Stimulated activated memory B cell treated with anti-CD40 and anti-IgM and Interleukin-4, amounts not matched to agents 10 μg/mL and 1 μg/mL and 100 μg/mL, for 72 hours (primary cell): ENCODE measurements at regions not wholly inside any gene's neighbourhood (a gene's known extent, or its start where the extent isn't known, plus 50 kb on each side); places are given as distances from the start of the nearest gene placed in this dataset.

Experiments
- ATAC-seq: fragments of 150-1000 bp; cut with Tn5 transposase; 2 replicates; pipeline ENCODE4 v1.10.0; 2021
- H3K27ac Mint-ChIP-seq: one replicate; pipeline ENCODE4 v1.8.0; 2022; ENCODE audit warnings: mild to moderate bottlenecking, mixed read lengths
- H3K27me3 Mint-ChIP-seq: one replicate; pipeline ENCODE4 v1.8.0; 2022; ENCODE audit warnings: mixed read lengths
- H3K36me3 Mint-ChIP-seq: one replicate; pipeline ENCODE4 v1.8.0; 2022; ENCODE audit warnings: mixed read lengths
- H3K4me1 Mint-ChIP-seq: one replicate; pipeline ENCODE4 v1.8.0; 2022; ENCODE audit warnings: mixed read lengths
- H3K4me3 Mint-ChIP-seq: one replicate; pipeline ENCODE4 v1.8.0; 2022; ENCODE audit warnings: mild to moderate bottlenecking, moderate library complexity, mixed read lengths
- H3K9me3 Mint-ChIP-seq: one replicate; pipeline ENCODE4 v1.8.0; 2022; ENCODE audit warnings: mixed read lengths

DNA sequence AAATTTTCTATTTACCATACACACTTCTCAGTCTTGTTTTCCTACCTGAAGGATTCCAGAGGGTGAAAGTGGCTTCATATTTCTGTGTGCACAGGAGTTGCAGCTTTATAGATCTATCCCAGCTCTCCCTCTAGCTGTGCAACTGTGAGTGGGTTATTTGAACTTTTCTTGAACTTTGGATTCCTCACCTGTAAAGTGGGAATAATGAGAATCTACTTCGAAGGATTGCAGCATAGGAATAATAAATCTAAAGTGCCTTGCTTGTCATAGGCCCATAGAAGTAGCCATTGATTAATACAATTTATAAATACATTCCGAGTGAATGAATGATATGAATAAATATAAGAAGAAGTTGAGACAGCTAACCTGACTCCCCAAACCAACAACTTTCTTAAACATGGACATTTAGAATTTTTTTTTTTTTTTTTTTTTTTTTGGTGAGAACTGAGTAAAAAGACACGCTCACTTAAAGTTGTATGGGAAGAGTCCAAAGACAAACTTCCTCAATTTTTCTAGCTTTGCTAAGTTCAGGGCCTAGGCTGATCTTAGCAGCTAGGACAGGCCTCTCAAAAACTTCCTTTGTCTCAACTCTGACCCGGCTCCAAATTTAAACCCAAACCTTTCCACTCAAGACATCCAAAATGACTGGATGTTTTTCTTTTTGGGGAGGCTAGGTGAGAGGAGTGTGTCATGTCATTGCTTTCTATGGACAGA is 203.3 kb upstream of the FBXO11 start:
- no peaks in the 10 kb centered on the region for H3K36me3 Mint-ChIP-seq
- no peak for ATAC-seq
- H3K27ac Mint-ChIP-seq, result no peak overlapping the region
- H3K4me3 Mint-ChIP-seq, result no peak overlapping the region
- H3K4me1 Mint-ChIP-seq, result peaks cover 40% of the 10 kb centered on the region
- no peaks in the 10 kb centered on the region for H3K9me3 Mint-ChIP-seq
- H3K27me3 Mint-ChIP-seq, result no peaks in the 10 kb centered on the region

DNA sequence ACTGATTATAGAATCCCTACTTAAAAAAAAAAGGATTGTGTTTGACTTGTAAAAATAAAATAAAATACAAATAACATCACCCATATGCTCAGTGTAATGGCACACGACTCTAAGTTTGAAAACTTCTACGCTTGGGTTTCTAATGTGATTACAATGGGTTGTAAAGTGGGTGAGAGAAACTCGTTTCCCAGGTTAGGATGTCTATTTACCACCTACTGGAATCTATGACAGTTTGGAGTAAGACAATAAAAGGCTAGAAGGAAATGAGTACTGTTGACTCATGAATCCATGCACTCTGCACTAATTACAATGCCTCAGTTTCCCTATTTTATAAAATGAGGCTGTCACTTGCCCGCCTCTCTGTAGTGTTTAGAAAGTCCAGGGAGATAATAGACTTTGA is 204.0 kb upstream of the FOXN2 start:
- no peak for ATAC-seq
- no peaks in the 10 kb centered on the region for H3K27me3 Mint-ChIP-seq
- no peaks in the 10 kb centered on the region for H3K36me3 Mint-ChIP-seq
- H3K9me3 Mint-ChIP-seq, result no peaks in the 10 kb centered on the region
- H3K27ac Mint-ChIP-seq, result no peak overlapping the region
- H3K4me3 Mint-ChIP-seq, result no peak overlapping the region
- H3K4me1 Mint-ChIP-seq, result peaks cover 40% of the 10 kb centered on the region

DNA sequence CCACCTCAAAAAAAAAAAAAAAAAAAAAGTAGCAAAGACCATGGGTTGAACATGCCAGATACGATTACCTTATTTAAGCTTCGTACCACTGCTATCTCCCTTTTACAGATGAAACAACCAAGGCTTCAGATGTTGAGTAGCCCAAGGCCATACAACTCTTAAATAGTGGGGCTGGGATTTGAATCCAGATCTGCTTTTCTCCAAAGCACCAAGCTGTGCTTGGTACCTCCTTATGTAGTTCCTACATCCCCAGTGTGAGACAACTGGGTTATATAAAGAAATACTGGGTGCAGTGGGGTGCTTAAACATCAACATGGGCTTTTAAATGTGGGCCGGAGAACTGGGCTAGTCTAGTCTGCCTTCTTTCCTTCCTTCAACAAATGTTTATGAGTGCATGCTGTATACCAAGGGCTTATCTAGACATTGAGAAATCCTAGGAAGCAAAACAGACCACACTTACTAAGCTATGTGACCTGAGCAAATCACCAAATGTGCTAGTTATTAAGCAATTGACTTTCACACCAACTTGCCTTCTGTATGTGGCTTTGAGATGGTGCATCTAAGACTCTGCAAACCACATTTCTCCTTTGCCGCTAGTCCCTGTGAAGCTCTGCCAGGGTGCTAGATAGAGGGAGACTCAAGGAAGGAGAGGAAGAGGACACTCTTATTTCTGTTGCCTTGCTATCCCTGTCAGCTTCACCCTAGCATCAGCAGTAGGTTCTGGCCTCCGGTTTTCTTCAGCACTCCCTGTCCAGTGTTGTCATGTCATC is 201.4 kb upstream of the FOXN2 start:
- H3K9me3 Mint-ChIP-seq, result no peaks in the 10 kb centered on the region
- H3K27ac Mint-ChIP-seq, result peak overlapping the region; percentile 51
- H3K36me3 Mint-ChIP-seq, result no peaks in the 10 kb centered on the region
- no peak for ATAC-seq
- no peaks in the 10 kb centered on the region for H3K27me3 Mint-ChIP-seq
- peaks cover 33% of the 10 kb centered on the region for H3K4me1 Mint-ChIP-seq
- H3K4me3 Mint-ChIP-seq, result no peak overlapping the region

DNA sequence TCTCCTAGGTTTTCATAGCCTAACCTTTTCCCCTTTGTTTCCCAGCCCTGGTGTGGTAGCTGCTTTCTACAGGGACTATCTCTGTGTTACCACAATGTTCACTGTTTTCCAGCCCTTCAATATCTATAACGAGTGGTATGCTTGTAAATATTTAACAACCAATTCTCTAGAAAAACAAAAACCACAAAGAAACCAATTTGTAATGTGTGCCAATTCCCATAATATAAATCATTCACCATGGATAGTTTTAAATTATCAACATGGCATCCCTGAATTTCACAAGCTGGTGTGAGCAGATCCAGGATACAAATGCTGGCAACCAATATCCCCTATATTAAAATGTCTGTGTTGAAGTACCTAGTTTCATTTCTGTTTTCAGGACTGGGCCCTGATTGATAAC is 200.7 kb upstream of the FOXN2 start:
- Mint-ChIP-seq H3K27me3 (no peaks in the 10 kb centered on the region), H3K4me1 (peaks cover 33% of the 10 kb centered on the region), H3K36me3 (no peaks in the 10 kb centered on the region), H3K27ac (peak overlapping the region; percentile 51), H3K9me3 (no peaks in the 10 kb centered on the region), H3K4me3 (no peak overlapping the region)
- ATAC-seq, result no peak

DNA sequence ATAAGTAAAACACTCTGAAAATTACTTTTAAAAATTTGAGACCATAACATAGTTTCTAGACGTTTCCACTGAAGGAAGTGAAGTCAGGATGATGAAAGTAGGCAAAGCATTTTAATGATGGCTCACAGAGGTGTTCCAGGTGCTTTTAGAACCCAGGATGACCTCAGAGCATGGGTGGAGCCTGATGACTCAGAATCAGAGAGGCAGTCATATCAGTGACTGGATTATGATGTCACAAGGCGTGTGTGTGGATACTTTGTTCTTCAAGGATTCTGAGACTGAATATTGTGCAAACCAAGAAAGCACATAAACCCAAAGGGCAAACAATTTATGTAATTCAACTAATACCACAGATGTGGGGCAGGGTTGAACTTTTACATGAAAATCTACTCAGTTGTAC is 200.2 kb upstream of the FOXN2 start:
- no peaks in the 10 kb centered on the region for H3K9me3 Mint-ChIP-seq
- no peaks in the 10 kb centered on the region for H3K36me3 Mint-ChIP-seq
- ATAC-seq, result peak; percentile 39
- peak overlapping the region; percentile 51 for H3K27ac Mint-ChIP-seq
- H3K4me1 Mint-ChIP-seq, result peaks cover 33% of the 10 kb centered on the region
- no peaks in the 10 kb centered on the region for H3K27me3 Mint-ChIP-seq
- H3K4me3 Mint-ChIP-seq, result no peak overlapping the region

DNA sequence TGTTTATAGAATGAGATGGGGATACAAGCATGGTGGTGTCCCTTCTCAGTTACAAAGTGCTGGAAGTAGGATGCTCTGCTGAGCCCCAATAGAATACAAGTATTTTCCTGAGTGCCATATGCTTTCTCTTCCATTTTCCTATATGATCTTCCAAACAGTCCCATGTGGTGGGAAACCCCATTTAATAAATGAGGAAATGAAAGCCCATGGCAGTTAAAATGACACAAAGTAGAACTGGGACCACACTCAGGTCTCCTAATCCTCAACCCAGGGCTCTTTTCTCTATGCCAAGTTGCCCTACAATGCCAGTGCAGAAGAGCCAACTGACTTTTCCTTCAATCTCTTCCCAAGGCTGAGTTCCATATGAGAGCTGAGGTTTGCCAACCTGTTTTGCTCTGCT is 198.0 kb upstream of the FOXN2 start:
- Mint-ChIP-seq H3K4me1 (peaks cover 27% of the 10 kb centered on the region), H3K27me3 (no peaks in the 10 kb centered on the region)

DNA sequence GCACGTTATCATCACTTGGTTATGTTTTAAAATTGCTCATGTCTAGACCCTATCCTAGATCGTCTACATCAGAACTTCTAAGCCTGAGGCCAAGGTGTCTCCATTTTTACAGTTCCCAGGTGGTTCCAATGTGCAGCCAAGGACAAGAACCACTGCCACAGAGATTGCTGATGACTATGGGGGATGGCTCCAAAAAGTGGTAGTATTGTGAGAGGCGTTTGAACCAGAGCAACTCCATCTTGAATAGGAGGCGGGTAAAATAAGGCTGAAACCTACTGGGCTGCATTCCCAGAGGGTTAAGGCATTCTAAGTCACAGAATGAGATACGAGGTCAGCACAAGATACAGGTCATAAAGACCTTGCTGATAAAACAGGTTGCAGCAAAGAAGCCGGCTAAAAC is 195.6 kb upstream of the FOXN2 start:
- Mint-ChIP-seq H3K4me3 (no peak overlapping the region), H3K4me1 (peaks cover 14% of the 10 kb centered on the region)
- ATAC-seq, result no peak

More for the DNA sequence above, 198.0 kb upstream of the FOXN2 start:
- Mint-ChIP-seq H3K9me3 (no peaks in the 10 kb centered on the region), H3K36me3 (no peaks in the 10 kb centered on the region), H3K4me3 (no peak overlapping the region), H3K27ac (no peak overlapping the region)
- no peak for ATAC-seq

DNA sequence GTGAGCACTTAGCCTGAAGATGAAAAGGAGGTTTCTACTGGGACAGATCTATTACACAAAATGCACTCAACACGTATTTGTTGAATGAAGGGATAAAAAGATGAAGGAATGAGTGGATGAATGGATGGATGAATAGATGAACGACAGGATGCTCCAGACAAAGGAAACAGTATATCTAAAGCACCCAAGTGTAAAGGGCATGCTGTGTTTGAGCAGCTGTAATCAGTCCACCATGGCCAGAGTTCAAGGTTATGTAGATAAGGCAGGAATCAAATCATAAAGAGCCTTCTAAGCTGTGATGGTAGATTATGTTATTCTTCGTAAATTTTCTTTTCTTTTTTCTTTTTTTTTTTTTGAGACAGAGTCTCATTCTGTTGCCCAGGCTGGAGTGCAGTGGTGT is 194.4 kb upstream of the FOXN2 start:
- Mint-ChIP-seq H3K4me3 (no peak overlapping the region), H3K27me3 (no peaks in the 10 kb centered on the region), H3K9me3 (no peaks in the 10 kb centered on the region), H3K36me3 (no peaks in the 10 kb centered on the region), H3K4me1 (peaks cover 8% of the 10 kb centered on the region), H3K27ac (no peak overlapping the region)
- no peak for ATAC-seq

More for the DNA sequence above, 195.6 kb upstream of the FOXN2 start:
- Mint-ChIP-seq H3K27me3 (no peaks in the 10 kb centered on the region), H3K9me3 (no peaks in the 10 kb centered on the region), H3K27ac (no peak overlapping the region), H3K36me3 (no peaks in the 10 kb centered on the region)

DNA sequence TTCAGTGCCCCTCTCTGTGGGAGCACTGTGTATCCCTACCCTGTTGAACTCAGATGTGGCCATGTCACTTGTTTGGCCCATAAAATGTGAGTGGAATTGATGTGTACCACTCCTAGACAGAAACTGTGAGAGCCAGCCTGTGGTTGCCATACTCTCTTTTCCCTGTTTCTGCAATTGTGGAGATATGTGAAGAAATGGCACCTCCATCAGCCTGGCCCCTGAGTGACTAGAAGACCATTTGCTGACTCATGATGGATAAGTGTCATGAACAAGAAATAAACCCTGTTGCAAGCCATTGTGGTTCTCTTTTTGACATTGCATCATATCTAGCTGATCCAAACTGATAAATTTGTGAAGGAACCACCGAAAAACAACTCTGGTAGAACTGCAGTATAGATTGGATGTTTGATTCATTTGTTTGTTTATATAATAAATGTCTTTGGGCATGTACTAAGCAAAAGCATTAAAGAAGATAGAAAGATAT is 193.7 kb upstream of the FOXN2 start:
- no peak overlapping the region for H3K4me3 Mint-ChIP-seq

DNA sequence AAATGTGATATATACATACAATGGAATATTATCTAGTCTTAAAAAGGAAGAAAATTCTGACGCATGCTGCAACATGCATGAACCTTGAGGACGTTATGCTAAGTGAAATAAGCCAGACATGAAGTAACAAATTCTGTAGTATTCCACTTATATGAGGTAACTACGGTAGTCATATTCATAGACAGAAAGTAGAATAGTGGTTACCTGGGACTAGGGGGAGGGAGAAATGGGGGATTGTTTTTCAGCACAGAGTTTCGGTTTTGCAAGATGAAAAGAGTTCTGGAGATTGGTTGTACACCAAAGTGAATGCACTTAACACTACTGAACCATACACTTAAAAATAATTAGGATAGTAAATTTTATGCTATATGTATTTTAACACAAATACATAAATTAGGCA is 192.3 kb upstream of the FOXN2 start:
- no peak overlapping the region for H3K27ac Mint-ChIP-seq
- no peak overlapping the region for H3K4me3 Mint-ChIP-seq
- no peak for ATAC-seq
- H3K4me1 Mint-ChIP-seq, result no peaks in the 10 kb centered on the region
- H3K27me3 Mint-ChIP-seq, result no peaks in the 10 kb centered on the region
- no peaks in the 10 kb centered on the region for H3K36me3 Mint-ChIP-seq
- no peaks in the 10 kb centered on the region for H3K9me3 Mint-ChIP-seq

More for the DNA sequence above, 193.7 kb upstream of the FOXN2 start:
- peaks cover 8% of the 10 kb centered on the region for H3K4me1 Mint-ChIP-seq
- H3K27me3 Mint-ChIP-seq, result no peaks in the 10 kb centered on the region
- H3K9me3 Mint-ChIP-seq, result no peaks in the 10 kb centered on the region
- no peak overlapping the region for H3K27ac Mint-ChIP-seq
- no peaks in the 10 kb centered on the region for H3K36me3 Mint-ChIP-seq
- ATAC-seq, result no peak

DNA sequence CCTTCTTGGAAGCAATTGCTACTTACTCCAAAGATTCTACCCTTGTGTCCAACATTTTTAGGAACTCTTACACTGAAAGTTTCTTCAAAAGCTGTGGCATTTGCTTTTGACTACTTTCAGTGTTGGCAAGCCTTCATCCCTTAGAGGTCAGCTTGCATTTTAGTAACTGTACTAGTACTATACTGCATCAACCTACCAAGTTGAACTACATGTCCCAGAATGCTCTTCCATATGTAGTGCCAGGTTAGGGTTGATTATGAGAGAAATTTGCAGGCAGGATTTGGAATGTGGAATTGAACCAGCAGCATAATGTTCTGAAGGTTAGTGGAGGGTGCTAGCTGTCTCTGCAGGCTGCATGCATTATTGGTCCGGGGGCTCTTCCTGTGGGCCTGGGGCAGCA is 189.9 kb upstream of the FOXN2 start:
- Mint-ChIP-seq H3K27ac (no peak overlapping the region), H3K36me3 (no peaks in the 10 kb centered on the region), H3K27me3 (no peaks in the 10 kb centered on the region), H3K4me1 (no peaks in the 10 kb centered on the region), H3K4me3 (no peak overlapping the region), H3K9me3 (peaks cover 3% of the 10 kb centered on the region)
- ATAC-seq, result no peak

DNA sequence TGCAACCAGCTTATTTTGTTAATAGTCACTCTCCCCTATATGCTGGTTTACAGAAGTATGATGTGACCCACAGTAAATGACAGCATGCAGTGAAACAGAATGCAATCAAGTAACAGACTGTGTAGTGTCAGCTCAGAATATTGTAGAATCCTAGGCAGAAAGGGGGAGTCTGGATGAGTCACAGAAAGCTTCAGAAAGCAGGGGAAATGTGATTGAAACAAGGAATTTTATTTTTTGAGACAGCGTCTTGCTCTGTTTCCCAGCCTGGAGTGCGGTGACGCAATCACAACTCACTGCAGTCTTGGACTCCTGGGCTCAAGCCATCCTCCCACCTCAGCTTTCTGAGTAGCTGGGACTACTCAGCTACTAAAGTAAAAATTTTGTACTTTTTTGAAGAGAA is 188.3 kb upstream of the FOXN2 start:
- Mint-ChIP-seq H3K9me3 (peaks cover 3% of the 10 kb centered on the region), H3K36me3 (no peaks in the 10 kb centered on the region), H3K27ac (no peak overlapping the region), H3K4me1 (no peaks in the 10 kb centered on the region), H3K4me3 (no peak overlapping the region), H3K27me3 (no peaks in the 10 kb centered on the region)
- no peak for ATAC-seq

DNA sequence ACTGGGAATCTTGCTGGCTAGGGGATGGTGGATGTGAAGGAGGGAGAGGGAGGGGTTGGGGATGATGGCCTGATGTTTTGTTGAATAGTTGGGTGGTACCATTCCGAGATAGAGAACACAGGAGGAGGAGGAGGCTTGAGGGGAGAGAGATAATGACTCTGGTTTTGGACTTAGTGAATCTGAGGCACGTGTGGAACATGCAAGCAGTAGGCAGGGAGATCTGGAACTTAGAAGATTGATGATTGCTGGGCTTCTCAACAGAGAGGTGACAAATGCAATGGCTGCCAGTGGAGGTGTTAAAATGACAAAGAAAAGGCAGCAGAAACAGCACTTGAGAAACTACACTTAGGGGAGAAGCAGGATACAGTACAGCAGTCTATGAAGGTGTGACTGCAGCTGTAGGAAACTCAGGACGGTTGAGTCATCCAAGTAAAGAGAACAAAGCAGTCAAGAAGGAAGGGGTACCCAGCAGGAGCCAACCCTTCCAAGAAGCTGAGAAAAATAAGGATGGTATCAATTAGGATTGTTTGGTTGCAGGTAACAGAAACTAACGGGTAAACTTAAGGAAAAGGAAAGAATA is 186.8 kb upstream of the FOXN2 start:
- no peak overlapping the region for H3K4me3 Mint-ChIP-seq
- no peaks in the 10 kb centered on the region for H3K36me3 Mint-ChIP-seq
- H3K27ac Mint-ChIP-seq, result no peak overlapping the region
- peaks cover 3% of the 10 kb centered on the region for H3K9me3 Mint-ChIP-seq
- H3K4me1 Mint-ChIP-seq, result no peaks in the 10 kb centered on the region
- no peaks in the 10 kb centered on the region for H3K27me3 Mint-ChIP-seq
- no peak for ATAC-seq

DNA sequence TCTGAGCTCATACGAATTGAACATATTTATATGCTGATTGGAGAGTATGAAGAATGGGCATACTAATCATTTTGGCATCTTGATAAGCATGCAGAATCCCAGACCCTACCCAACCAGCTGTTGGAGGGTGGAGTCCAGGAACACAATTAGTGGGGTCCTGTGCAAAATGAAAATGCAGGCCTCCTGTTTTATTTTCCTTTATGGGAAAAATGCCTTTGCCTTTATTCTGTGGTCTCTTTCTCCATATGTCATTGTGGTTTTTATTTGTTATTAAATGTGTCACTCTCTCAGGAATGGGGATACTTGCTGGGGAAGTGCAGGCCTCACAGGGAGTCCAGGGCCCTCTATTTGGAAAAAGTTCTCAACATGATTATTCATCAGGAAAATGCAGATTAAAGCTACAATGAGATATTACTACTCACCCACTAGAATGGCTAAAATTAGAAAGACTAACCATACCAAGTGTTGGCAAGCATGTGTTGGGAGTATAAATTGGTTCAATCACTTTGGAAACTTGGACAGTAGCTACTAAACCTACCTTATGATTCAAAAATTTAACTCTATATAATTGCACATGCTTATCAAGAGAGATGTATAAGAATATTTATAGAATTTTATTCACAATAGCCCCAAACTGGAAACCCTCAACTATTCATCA is 185.1 kb upstream of the FOXN2 start:
- Mint-ChIP-seq H3K27ac (no peak overlapping the region), H3K9me3 (peaks cover 3% of the 10 kb centered on the region), H3K36me3 (no peaks in the 10 kb centered on the region), H3K4me1 (no peaks in the 10 kb centered on the region), H3K27me3 (no peaks in the 10 kb centered on the region), H3K4me3 (no peak overlapping the region)
- ATAC-seq, result no peak

DNA sequence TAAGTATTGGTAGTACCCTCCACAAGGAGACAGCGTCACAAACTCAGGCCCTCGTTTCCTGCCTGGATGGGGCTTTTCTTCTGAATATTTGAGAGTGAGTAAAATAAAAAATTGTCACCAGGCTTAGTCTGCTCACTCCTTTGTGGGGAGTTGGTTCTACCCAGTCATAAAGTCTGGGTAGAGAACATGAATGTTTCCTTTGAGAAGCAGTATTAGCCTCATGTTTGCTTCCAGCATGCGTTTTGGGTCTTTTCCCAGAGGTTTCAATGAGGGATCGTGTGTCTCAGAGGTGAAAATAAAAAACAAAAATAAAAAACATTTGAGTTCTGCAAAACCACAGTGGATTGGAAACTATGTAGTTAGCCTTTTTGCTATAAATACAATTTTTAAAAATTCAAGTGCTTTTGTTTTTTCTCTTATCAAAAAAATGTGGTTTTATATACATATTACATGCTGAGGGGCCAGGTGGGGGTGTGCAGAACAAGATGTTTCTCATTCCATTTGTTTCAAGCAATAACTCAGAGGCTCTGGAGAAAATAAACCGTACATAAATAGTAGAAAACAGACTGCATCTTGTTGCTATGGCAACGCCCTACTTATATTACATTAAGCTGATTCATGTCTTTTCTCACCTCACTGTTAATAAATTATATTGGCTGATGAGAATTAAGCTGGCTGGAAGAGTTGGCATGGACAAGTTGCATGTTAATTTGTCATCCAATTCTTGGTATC is 182.8 kb upstream of the FOXN2 start:
- Mint-ChIP-seq H3K4me3 (no peak overlapping the region), H3K4me1 (no peaks in the 10 kb centered on the region), H3K27me3 (no peaks in the 10 kb centered on the region), H3K27ac (no peak overlapping the region), H3K36me3 (no peaks in the 10 kb centered on the region), H3K9me3 (peaks cover 10% of the 10 kb centered on the region)
- ATAC-seq, result no peak
